ENCODE measurements at regions not wholly inside any gene's neighbourhood (a gene's known extent, or its start where the extent isn't known, plus 50 kb on each side); places are given as distances from the start of the nearest gene placed in this dataset.

- no peaks in the 10 kb centered on the region for H3K4me1 ChIP-seq (ENCODE audit: insufficient read depth, low read length, poor library complexity, severe bottlenecking)
- no peak for DNase-seq (ENCODE audit: low spot score)
- H3K27me3 ChIP-seq (replicated peaks; ENCODE audit: insufficient read depth, low read depth, low read length, poor library complexity), result no peaks in the 10 kb centered on the region
- no TSS peak for BruUV-seq (replicated peaks)
- ChIA-PET CTCF (no interaction called here), POLR2A (ENCODE audit: low non-redundant PET) (no interaction called here)
- TF ChIP-seq, protein P1, sequence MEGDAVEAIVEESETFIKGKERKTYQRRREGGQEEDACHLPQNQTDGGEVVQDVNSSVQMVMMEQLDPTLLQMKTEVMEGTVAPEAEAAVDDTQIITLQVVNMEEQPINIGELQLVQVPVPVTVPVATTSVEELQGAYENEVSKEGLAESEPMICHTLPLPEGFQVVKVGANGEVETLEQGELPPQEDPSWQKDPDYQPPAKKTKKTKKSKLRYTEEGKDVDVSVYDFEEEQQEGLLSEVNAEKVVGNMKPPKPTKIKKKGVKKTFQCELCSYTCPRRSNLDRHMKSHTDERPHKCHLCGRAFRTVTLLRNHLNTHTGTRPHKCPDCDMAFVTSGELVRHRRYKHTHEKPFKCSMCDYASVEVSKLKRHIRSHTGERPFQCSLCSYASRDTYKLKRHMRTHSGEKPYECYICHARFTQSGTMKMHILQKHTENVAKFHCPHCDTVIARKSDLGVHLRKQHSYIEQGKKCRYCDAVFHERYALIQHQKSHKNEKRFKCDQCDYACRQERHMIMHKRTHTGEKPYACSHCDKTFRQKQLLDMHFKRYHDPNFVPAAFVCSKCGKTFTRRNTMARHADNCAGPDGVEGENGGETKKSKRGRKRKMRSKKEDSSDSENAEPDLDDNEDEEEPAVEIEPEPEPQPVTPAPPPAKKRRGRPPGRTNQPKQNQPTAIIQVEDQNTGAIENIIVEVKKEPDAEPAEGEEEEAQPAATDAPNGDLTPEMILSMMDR (conservative IDR thresholded peaks at IDR 0.05; ENCODE audit: low read depth, low read length), result no peak
- no peak for TF ChIP-seq EZH2 (IDR thresholded peaks at IDR 0.05; ENCODE audit: borderline replicate concordance, low read depth, low read length, poor library complexity, severe bottlenecking)
- H3K4me3 ChIP-seq (ENCODE audit: low read depth, low read length, poor library complexity, severe bottlenecking), result no peak overlapping the region
- H3K27ac ChIP-seq (ENCODE audit: low read depth, low read length, poor library complexity, severe bottlenecking), result no peak overlapping the region
- H3K36me3 ChIP-seq (ENCODE audit: insufficient read depth, low read length, poor library complexity, severe bottlenecking), result no peaks in the 10 kb centered on the region
- intact Hi-C loops (cut with micrococcal nuclease; ENCODE audit: unreplicated experiment), result no loop called here
- H3K9me3 ChIP-seq (ENCODE audit: low read depth, low read length, poor library complexity, severe bottlenecking), result no peaks in the 10 kb centered on the region
These were observed 2211.9 kb upstream of the TENM3 start for GRCh38 chr4:180031330-180031729.

DNA sequence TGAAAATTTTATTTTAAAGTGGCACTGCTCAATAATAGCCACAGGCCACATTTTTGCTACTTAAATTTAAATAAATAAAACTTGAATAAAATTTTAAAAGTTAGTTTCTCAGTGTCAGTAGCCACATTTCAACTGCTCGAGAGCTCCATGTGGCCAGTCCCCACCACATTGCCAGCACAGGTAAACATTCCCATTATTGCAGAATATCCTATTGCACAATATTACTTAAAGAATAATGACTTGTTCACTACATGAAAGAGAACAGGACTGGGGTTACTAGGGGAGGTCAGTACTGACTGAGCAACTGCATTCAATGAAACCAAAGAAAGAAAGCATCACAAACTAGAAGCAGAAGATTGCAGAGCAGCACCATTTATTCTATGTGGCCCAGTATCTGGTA is 2201.6 kb upstream of the TENM3 start:
- no peaks in the 10 kb centered on the region for H3K36me3 ChIP-seq (ENCODE audit: insufficient read depth, low read length, poor library complexity, severe bottlenecking)
- BruUV-seq (replicated peaks), result no TSS peak
- no peak overlapping the region for H3K4me3 ChIP-seq (ENCODE audit: low read depth, low read length, poor library complexity, severe bottlenecking)
- no peak for DNase-seq (ENCODE audit: low spot score)
- intact Hi-C loops (cut with micrococcal nuclease; ENCODE audit: unreplicated experiment), result no loop called here
- CTCF ChIA-PET, result no interaction called here
- no peaks in the 10 kb centered on the region for H3K4me1 ChIP-seq (ENCODE audit: insufficient read depth, low read length, poor library complexity, severe bottlenecking)
- TF ChIP-seq EZH2 (IDR thresholded peaks at IDR 0.05; ENCODE audit: borderline replicate concordance, low read depth, low read length, poor library complexity, severe bottlenecking), result no peak
- TF ChIP-seq, protein P1 (conservative IDR thresholded peaks at IDR 0.05; ENCODE audit: low read depth, low read length), result no peak
- no peaks in the 10 kb centered on the region for H3K27me3 ChIP-seq (replicated peaks; ENCODE audit: insufficient read depth, low read depth, low read length, poor library complexity)
- no peaks in the 10 kb centered on the region for H3K9me3 ChIP-seq (ENCODE audit: low read depth, low read length, poor library complexity, severe bottlenecking)
- POLR2A ChIA-PET (ENCODE audit: low non-redundant PET), result no interaction called here
- H3K27ac ChIP-seq (ENCODE audit: low read depth, low read length, poor library complexity, severe bottlenecking), result no peak overlapping the region

DNA sequence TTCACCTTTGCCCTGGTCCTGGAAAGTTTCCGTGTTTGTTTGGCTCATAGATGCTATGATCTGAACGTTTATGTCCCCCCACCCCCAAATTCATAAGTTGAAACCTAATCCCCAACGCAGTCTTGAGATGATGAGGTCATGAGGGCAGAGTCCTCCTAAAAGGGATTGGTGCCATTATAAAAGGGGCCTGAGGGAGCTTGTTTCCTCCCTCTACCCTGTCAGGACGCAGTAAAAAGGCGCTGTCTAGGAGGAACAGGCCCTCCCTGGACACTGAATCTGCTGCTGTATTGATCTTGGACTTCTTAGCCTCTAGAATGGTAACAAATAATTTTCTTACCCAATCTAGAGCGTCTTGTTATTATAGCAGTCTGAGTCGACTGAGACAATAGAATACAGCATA is 2190.6 kb upstream of the TENM3 start:
- H3K4me3 ChIP-seq (ENCODE audit: low read depth, low read length, poor library complexity, severe bottlenecking), result no peak overlapping the region
- BruUV-seq (replicated peaks), result no TSS peak
- DNase-seq (ENCODE audit: low spot score), result no peak
- peaks cover 10% of the 10 kb centered on the region for H3K27me3 ChIP-seq (replicated peaks; ENCODE audit: insufficient read depth, low read depth, low read length, poor library complexity)
- no peaks in the 10 kb centered on the region for H3K9me3 ChIP-seq (ENCODE audit: low read depth, low read length, poor library complexity, severe bottlenecking)
- ChIA-PET POLR2A (ENCODE audit: low non-redundant PET) (no interaction called here), CTCF (no interaction called here)
- no peaks in the 10 kb centered on the region for H3K36me3 ChIP-seq (ENCODE audit: insufficient read depth, low read length, poor library complexity, severe bottlenecking)
- no peak overlapping the region for H3K27ac ChIP-seq (ENCODE audit: low read depth, low read length, poor library complexity, severe bottlenecking)
- no peak for TF ChIP-seq EZH2 (IDR thresholded peaks at IDR 0.05; ENCODE audit: borderline replicate concordance, low read depth, low read length, poor library complexity, severe bottlenecking)
- TF ChIP-seq, protein P1 (conservative IDR thresholded peaks at IDR 0.05; ENCODE audit: low read depth, low read length), result no peak
- intact Hi-C loops (cut with micrococcal nuclease; ENCODE audit: unreplicated experiment), result no loop called here
- H3K4me1 ChIP-seq (ENCODE audit: insufficient read depth, low read length, poor library complexity, severe bottlenecking), result no peaks in the 10 kb centered on the region
